ENCODE measurements at regions not wholly inside any gene's neighbourhood (a gene's known extent, or its start where the extent isn't known, plus 50 kb on each side); places are given as distances from the start of the nearest gene placed in this dataset.
A peak's percentile ranks its signal among the peaks of the same experiment; 100 is the strongest.
"Not testable (repeated sequence)": the region's sequence is repeated elsewhere in the genome, so short reads cannot be mapped to it uniquely, and the experiment has no call there.

DNA sequence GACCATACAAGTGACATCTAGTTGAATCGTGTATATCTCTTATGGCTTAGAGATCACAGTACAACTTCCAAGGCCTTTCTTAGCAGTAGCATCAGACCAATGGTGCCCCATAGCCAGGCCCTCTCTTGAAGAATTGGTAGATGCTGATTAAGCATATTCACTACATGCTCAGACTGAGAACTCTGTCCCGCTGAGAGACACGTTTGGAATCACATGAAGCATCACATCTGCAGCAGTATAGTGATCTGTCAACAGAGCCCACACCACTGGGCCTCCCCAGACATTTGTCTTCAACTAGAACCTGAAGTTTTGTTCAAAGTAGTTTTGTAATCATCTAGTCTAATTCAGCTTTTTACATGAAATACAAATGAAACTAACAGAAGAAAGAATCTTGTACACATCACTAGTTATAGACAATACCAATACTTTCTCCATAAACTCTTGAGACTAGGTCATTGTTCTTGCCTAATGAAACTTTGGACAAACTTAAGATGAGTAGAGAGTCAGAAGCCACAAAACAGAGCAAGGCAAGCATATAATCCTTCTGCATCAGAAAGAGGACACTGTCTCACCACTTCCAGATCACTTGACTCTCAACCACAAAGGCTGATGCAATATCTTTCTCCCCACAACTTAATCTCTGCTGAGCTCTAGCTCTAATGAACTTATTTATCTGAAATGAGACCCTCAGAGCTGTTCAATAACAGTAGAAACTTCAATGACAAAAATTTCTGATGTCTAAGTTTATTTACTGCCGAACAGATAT lies 182.7 kb downstream of the TBX18 start:
- DNase-seq: no peak

DNA sequence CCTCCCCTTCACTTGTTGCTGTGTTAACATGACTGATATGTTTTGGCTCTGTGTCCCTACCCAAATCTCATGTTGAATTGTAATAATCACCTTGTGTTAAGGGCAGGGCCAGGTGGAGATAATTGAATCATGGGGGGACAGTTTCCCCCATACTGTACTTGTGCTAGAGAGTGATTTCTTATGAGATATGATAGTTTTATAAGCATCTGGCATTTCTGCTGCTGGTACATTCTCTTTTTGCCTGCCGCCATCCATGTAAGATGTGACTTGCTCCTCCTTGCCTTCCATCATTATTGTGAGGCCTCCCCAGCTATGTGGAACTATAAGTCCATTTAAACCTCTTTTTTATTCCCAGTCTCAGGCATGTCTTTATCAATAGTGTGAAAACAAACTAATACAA lies 185.0 kb downstream of the TBX18 start:
- no peak for DNase-seq

DNA sequence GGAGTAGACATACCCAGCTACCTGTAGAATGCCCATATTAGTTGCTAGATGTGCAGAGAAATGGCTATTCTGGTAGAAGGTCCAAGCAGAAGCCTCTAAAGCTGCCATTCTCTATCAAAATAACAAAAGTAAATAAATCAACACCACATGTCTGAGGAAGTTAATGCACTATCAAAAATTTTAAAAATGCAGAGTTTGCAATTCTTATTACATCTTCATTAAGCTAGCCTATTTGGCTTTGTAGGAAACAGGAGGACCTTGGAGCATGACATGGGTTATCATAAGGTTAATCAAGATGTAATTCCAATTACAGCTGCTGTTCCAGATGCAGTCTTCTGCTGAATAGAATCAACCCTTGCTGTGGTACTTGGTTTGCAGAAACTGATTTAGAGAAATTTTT lies 188.4 kb downstream of the TBX18 start:
- no peak for DNase-seq

DNA sequence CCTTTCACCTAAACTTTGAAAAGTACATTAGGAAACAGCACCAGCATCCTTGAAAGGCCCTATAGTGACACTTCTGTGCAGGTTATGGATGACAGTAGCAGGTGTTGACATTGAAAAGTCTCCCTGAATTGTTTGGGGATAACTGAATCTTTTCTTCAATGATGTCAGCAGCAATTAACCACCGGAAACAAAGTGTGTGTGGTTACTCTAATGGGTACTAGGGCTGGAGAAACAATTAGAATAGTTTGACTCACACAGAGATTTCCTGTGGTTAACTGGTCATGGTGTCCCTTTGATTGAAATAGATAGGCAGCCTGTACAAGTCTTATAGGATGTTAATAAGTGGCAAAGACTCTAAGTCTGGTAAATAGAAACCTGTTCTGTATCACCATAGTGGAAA lies 189.1 kb downstream of the TBX18 start:
- DNase-seq: peak; percentile 13 to 62

DNA sequence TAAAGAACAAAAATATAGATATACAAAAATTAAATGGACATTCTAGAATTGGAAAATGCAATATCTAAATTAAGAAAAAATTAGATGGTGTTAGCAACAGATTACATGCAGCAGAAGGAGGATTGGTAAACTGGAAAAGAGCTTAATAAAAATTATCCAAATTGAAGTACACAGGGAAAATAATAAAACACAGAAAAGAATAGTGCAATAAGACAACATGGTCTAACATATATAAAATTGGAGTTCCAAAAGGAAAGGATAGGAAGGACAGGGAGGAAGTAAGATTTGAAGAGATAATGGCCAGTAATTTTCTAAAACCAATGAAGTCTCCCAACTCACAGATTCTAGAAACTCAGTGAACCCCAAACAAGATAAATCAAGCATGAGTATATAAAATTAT lies 194.5 kb downstream of the TBX18 start:
- DNase-seq: no peak

DNA sequence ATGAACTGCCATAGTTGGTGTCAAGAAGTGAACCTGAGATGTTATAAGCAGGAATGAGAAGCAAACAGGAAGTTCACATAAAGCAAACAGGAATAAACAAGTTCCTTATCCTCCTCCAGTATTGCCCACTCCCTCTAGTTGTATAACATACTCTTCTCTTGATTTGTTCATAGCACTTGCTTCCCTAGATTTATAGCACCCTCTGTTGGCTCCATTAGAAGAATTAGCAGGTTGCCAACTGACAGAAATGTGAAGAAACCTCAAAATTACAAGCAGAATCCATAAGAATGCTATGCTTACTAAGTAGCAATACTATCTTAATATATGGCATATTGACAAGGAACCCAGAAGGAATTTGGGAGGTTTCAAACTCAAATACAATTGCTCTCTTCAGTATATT lies 195.4 kb downstream of the TBX18 start:
- peak; percentile 7 to 34 for DNase-seq

DNA sequence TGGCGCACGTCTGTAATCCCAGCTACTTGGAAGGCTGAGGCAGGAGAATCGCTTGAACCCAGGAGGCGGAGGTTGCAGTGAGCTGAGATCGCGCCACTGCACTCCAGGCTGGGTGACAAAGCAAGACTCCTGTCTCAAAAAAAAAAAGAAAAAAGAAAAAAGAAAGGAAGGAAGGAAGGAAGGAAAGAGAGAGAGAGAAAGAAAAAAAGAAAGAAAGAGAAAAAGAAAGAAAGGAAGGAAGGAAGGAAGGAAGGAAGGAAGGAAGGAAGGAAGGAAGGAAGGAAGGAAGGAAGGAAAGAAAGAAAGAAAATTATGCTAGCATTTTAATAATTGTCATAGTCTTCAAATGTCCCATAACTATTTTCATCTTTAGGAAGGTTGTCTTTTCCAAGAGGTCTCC lies 198.7 kb downstream of the TBX18 start:
- not testable (repeated sequence) for DNase-seq

DNA sequence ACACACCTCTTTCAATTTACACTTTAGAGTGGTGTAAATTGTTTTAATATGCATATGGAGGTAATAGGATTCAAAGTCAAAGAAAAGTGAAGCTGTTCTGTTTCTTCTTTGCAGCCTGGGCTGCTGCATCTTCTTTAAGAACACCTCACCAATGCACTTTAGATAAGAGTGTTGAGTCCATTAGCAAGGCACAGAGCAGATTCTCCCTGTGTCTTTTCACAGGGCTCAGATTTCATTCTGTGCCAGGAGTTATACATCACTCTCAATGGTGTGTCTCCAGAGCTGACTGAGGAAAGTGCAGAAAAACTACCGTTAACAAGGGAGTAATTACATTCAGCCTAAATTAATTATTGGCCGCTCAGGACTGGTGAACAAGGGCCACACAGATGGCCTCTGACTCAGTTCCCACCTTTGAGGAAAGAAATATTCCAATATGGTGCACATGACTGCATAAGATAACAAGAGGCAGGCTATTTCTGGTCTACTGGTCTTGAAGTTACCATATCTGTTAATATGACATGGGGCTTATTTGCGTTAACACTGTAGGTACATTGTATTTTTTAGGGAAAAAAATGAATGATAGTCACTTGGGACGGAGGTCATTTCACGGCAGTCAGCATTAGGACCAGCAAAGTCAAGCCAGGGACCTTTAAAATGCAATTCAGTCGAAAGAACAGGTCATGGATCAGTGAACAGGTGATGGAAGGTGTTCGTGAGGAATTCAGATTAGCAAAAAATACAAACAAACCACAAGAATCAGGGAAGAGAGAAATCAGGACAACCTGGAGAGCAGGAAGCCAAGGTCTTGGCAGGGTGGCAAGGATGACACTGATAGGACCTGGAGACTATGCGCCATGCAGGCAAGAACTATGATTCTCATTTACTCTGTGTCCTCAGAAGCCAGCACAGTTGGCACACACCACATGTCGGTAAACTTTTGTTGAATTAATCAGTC lies 203.7 kb downstream of the TBX18 start:
- DNase-seq: no peak

DNA sequence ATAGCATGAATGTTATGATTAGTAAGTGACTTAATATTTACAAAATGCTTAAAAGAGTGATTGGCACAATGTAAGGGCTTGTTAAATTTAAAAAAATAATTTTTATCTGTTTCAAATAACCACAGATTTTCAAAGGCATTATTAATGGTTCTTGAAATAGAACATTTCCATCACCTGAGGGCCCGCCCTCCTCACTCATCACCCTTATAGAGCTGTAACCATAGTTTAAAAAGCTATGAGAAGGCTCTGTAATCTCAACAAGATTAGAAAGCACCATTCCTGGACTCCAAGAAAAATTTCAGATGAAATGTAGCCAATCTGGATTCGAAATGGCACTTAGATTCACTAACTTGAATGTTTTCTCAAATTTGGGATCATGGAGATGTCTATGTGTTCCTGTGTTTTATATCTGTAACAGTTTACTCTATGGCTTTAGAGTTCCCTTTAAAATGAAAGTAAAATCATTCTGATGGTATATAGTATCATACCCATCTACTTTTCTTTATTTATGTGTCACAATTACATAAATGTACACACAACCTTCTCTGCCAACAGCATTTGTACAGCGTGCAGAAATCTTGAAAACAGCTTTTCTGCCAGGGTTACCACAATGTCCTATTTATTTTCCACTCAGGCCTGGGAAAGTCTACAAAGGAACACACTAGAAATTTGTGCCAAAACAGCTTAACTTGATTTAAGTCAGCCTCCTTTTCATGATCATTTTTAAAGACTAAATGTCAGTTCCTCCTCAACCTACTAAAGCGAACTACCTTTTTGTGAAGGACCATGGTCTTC lies 207.7 kb downstream of the TBX18 start:
- DNase-seq: no peak

DNA sequence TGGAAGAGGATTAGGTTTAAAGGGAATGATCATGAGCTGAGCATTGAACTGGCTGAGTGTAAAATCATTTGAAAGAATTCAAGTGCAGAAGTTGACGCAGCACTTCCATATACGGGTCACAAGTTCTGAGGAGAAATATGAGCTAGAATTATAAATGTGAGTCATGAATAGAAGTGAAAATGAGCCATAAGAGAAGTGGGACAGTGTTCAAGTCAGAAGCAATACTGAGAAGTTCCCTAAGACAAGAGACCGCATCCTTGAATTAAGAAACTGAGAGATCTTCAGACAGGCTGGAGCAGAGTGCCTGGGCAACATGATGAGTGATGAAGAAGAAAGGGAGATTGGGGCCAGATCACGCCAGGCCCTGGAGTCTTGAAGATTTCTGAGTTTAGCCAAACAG lies 209.7 kb downstream of the TBX18 start:
- no peak for DNase-seq

DNA sequence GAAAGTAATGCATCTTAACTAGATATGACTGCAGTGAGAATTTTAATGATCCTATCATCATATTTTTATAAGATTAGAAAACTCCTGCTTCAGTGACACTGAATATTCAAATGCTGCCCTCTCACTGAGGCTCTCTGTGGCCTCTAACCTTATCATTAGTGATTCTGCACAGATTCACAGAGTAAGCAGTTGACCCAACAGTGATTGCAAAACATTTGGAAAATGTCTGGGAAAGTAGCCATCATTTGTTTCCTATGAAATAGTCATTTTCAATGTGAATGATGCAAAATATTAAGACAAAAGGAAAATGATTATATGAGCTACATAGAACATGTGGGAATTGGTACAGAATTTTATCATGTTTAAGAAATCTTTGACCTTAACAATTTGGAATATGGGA lies 210.3 kb downstream of the TBX18 start:
- DNase-seq: no peak

DNA sequence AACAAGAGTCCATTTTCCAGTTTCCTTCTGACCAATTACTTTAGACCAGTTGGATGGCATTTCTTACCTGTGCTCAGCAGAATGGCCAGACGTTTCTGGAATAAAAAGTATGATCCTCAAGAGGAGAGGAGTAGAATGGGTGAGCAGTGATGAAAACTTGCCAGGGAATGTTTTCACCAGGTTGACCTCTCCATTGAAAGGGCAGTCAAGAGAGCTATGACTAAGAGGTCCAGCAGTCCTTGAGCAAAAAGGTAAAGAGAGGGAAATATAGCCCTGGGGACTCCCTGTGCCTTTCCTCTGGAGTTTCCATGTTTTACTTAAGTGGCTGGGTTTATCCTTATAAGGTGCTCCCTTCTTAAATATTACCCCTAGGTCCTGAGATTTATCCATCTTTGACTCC lies 210.9 kb downstream of the TBX18 start:
- DNase-seq: no peak

DNA sequence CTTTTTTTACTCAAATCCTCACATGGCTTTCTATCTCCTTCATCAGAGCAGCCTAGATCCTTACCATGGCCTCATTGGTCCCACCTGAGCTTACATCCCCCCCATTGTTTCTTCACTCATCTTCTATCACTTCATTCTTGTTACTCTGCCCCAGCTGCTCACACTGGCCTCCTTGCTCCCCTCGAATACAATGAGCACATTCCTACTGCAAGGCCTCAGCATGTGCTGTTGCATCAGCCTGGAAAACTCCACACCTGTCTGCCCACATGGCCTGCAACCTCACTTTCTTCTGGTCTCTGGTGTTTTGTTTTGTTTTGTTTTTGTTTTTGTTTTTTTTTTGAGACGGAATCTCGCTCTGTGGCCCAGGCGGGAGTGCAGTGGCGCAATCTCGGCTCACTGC lies 212.6 kb downstream of the TBX18 start:
- no peak for DNase-seq

DNA sequence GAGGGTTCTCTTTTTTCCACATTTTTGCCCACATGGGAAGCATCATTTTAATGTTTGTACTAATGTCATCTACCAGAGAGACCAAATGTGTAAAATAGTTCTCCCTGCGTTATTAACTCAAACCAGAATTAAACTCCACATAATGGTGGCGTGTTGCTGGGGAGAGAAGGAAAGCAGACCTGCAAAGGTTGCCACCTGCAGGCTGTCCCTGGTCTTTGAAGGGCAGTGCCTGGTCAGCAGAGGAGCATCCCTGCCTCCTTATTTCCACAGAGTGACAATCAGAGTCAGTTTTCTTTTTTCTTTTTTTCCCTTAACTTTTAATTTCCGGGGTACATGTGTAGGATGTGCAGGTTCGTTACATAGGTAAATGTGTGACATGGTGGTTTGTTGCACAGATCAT lies 214.5 kb downstream of the TBX18 start:
- DNase-seq: no peak

DNA sequence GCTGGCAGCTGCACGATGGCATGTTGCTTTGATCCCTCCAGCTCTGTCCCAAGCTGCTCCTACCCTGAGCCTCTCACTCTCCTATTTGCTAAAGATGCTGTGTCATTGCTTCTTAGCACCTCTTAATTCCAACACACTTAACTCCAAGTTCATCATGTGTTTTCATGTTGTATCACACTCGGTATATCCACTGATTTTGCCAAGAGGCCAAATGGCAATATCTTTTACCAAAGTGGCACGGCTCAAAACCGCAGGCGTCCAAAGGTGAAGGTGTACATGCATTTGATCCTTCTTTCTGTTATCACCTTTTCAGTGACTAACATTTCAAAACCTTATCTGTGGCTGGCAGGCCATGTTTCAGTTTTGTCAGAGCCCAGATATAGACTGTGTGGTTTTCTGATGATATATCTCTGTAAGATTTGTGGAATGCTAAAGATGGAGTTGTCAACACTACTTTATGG lies 217.0 kb downstream of the TBX18 start:
- DNase-seq: no peak

DNA sequence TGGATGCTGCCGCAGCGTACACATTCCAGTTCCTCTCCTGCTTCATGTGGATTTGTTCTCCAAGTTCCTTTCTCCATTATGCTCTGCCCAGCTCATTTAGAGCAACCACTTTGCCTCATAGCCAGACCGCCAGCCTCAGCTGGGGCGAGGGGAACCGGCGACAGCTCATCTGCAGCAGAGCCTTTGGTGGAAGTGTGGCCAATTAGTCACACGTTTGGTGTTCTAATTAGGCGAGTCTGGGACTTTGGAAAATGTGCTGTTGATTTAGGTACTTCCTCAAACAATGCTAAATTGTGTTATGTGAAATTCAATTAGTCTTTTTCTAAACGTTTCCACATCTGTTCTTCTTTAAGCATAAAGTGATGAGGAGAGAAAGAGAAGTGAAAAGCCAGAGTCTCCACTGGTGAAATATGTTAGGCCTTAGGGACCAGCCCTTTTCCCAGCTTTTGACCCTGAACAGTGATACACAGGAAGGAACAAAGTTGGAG lies 217.9 kb downstream of the TBX18 start:
- peak in 1 of 2 experiments; percentile 48 for DNase-seq

DNA sequence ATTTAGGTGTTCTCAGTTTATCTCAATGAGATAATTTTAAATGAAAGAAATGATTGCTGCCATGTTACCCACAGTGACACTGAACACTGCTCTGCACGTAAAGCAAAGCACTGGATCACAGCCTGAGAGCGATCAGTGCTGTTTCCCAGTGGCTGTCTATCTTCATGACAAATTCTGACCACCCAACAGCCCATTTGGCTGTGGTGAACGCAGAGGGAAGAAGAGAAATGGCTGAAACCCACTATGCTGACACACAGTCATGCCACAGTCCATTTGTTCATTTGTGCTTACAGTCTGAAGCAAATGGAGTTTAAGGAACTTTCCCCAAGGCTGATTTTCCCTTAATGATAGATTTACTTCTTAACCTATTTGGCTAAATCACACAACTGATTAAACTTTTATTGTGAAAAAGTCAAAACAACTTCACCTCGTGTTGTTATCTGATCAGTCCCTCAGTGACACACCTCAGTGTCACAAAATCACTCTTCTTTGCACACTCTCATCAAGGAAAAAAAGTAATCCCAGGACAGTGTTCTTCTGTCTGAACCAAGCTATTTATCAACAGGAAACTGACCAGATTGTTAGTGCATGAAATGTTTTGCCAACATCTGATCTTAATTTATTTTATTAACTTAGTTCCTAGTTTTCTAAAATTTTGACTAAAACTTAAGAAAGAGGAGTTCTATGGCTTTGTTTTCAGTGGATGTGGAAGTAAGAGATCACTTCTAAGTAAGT lies 225.1 kb downstream of the TBX18 start:
- DNase-seq: no peak

DNA sequence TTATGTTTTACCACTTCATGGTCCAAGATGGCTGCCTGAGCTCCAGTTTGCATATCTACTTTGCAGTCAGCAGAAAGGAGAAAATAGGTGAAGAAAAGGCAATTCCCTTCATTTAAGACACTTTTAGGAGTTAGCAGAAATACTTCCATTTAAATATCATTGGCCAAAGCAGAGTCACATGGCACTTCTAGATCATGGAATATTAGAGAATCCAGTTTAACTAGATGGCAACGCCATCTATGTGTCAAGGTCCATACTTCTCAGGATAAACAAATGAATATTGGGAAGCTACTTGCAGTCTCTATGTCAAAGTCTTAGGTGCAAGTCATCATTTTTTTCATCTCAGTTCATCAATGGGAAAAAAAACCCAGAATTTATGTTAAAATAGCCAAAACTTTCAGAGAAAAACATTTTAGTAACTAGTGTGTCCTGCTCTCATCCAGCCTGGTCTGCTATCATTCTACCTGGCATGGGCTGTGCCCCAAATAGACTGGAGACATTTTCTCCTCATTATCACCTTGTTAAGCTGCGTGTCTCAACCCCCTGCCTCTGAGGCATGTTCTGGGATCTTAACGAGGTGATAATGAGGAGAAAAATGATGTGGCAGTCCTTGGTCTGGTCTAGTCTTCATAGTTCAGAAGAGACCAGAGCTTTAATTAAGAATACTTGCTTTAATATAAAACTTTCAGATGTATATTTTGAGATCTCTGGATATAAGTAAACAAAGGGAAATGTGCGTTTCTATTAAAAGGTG lies 227.3 kb downstream of the TBX18 start:
- no peak for DNase-seq

DNA sequence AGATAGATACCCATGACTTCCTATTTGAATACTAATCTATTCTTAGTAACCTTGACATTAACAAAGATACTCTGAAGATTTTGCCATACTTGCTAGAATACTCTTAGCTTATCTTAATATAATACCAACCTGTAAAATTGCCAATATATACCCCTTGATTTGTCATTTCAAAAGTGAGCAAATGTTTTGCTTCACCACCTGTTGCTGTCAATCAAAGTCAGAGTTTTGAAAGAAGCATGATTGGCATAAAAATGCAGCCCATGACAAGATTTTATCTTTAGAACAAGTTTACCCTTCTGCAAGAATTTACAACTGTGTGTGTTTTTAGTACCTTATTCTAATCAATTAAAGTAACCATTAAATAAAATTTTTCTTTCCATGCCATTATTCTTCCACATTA lies 236.2 kb downstream of the TBX18 start:
- DNase-seq: no peak

DNA sequence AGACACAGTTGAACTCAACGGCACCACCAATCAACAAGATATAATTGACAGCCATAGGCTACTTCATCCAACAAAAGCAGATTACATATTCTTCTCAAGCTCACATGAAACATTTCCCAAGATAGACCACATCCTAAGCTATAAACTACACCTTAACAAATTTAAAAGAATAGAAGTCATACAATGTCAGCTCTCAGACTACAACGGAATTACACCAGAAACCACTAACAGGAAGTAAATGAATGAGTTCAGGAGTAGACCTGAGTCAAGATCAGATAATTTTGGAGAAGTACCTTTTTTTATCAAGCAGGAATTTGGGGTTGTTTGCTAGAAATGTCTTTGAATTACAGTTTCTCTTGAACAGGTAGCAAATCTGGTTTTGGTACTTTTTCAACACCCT lies 237.8 kb downstream of the TBX18 start:
- DNase-seq: no peak

DNA sequence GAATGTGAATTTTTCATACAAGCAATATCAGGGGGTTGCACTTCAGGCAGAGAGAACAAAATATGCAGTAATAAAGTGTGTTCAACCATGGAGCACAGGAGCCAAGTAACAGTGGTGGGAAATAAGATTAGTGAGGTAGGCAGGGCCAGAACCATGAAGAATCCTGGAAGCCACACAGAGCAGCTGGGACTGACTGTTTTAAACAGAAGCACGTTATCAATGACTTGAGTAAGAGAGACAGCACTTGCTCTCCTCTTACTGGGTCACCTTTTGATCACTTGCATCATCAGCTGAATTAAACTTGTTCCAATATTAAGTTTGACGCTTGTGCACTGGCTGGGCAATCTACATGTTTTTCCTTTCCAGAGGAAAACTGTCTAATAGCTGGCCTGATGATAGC lies 238.5 kb downstream of the TBX18 start:
- DNase-seq: no peak

DNA sequence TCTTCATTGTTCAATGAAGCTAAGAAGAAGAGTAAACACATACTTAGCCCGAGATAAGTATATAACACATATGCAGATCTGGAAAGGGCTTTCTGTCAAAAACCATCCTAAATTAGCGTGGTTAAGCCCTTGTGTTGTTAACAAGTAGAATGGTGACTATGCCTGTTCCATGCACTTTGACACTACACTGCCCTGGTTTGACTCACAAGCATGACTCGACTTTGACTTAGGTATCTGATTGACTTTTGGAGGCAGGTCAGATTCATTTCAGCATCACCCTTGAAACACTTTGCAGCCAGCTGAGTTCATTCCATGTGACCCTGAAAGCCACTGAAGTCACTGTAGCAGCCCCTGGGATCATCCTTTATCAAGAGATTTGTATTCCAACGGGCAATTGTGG lies 239.8 kb downstream of the TBX18 start:
- DNase-seq: no peak

All from NCI-H2081 (cell line).